Activated T-cell treated with anti-CD3 and anti-CD28 coated beads, Interleukin-2, amount 50 U/mL, for 24 hours (primary cell): ENCODE measurements at regions not wholly inside any gene's neighbourhood (a gene's known extent, or its start where the extent isn't known, plus 50 kb on each side); places are given as distances from the start of the nearest gene placed in this dataset.
A peak's percentile ranks its signal among the peaks of the same experiment; 100 is the strongest.

Experiments used
- DNase-seq: peaks from one replicate; pipeline ENCODE4 v3.0.0-alpha.2; 2020
- H3K27ac Mint-ChIP-seq: 2 replicates; pipeline ENCODE4 v1.8.0; 2020; ENCODE audit warnings: mild to moderate bottlenecking, mixed read lengths
- H3K27me3 Mint-ChIP-seq: 2 replicates; pipeline ENCODE4 v1.8.0; 2020; ENCODE audit warnings: mixed read lengths
- H3K36me3 Mint-ChIP-seq: 2 replicates; pipeline ENCODE4 v1.8.0; 2020; ENCODE audit warnings: low read depth, mixed read lengths
- H3K4me1 Mint-ChIP-seq: 2 replicates; pipeline ENCODE4 v1.8.0; 2020; ENCODE audit warnings: low read depth, mixed read lengths
- H3K4me3 Mint-ChIP-seq: 2 replicates; pipeline ENCODE4 v1.8.0; 2020; ENCODE audit warnings: mild to moderate bottlenecking, moderate library complexity, mixed read lengths
- H3K9me3 Mint-ChIP-seq: 2 replicates; pipeline ENCODE4 v1.8.0; 2020; ENCODE audit warnings: mixed read lengths

- no peaks in the 10 kb centered on the region for H3K27me3 Mint-ChIP-seq
- DNase-seq = no peak
- no peaks in the 10 kb centered on the region for H3K36me3 Mint-ChIP-seq
- H3K9me3 Mint-ChIP-seq = peaks cover 2% of the 10 kb centered on the region
- H3K4me3 Mint-ChIP-seq = no peak overlapping the region
- peaks cover 82% of the 10 kb centered on the region for H3K4me1 Mint-ChIP-seq
- peak overlapping the region; percentile 73 for H3K27ac Mint-ChIP-seq
These were observed 107.1 kb upstream of the BACH2 start for GRCh38 chr6:90403489-90404381.

GRCh38 chr6:90402831-90403192 lies 106.2 kb upstream of the BACH2 start:
- H3K4me3 Mint-ChIP-seq = no peak overlapping the region

GRCh38 chr6:90401933-90402830 lies 105.5 kb upstream of the BACH2 start:
- peaks cover 91% of the 10 kb centered on the region for H3K4me1 Mint-ChIP-seq
- peaks cover 2% of the 10 kb centered on the region for H3K9me3 Mint-ChIP-seq
- H3K36me3 Mint-ChIP-seq = no peaks in the 10 kb centered on the region
- peak overlapping the region; percentile 32 for H3K4me3 Mint-ChIP-seq
- no peaks in the 10 kb centered on the region for H3K27me3 Mint-ChIP-seq
- H3K27ac Mint-ChIP-seq = peak overlapping the region; percentile 90
- peak; percentile 63 for DNase-seq

More at GRCh38 chr6:90402831-90403192, 106.2 kb upstream of the BACH2 start:
- peaks cover 2% of the 10 kb centered on the region for H3K9me3 Mint-ChIP-seq
- DNase-seq = no peak
- no peaks in the 10 kb centered on the region for H3K27me3 Mint-ChIP-seq
- H3K36me3 Mint-ChIP-seq = no peaks in the 10 kb centered on the region
- peak overlapping the region; percentile 90 for H3K27ac Mint-ChIP-seq
- peaks cover 91% of the 10 kb centered on the region for H3K4me1 Mint-ChIP-seq

GRCh38 chr6:90399970-90400369 lies 103.3 kb upstream of the BACH2 start:
- no peaks in the 10 kb centered on the region for H3K27me3 Mint-ChIP-seq
- peaks cover 2% of the 10 kb centered on the region for H3K9me3 Mint-ChIP-seq
- no peaks in the 10 kb centered on the region for H3K36me3 Mint-ChIP-seq
- peaks cover 94% of the 10 kb centered on the region for H3K4me1 Mint-ChIP-seq
- no peak for DNase-seq
- H3K4me3 Mint-ChIP-seq = peak overlapping the region; percentile 64
- peak overlapping the region; percentile 99 for H3K27ac Mint-ChIP-seq

- peak overlapping the region; percentile 64 for H3K4me3 Mint-ChIP-seq
- H3K27me3 Mint-ChIP-seq = no peaks in the 10 kb centered on the region
- DNase-seq = peak; percentile 80
- peak overlapping the region; percentile 99 for H3K27ac Mint-ChIP-seq
- no peaks in the 10 kb centered on the region for H3K36me3 Mint-ChIP-seq
- peaks cover 2% of the 10 kb centered on the region for H3K9me3 Mint-ChIP-seq
- H3K4me1 Mint-ChIP-seq = peaks cover 94% of the 10 kb centered on the region
These were observed 101.5 kb upstream of the BACH2 start for GRCh38 chr6:90397929-90398674.

- peak overlapping the region; percentile 37 for H3K4me3 Mint-ChIP-seq
- H3K9me3 Mint-ChIP-seq = peaks cover 2% of the 10 kb centered on the region
- no peaks in the 10 kb centered on the region for H3K36me3 Mint-ChIP-seq
- H3K27me3 Mint-ChIP-seq = no peaks in the 10 kb centered on the region
- H3K4me1 Mint-ChIP-seq = peaks cover 91% of the 10 kb centered on the region
- DNase-seq = no peak
- H3K27ac Mint-ChIP-seq = peak overlapping the region; percentile 99
These were observed 100.4 kb upstream of the BACH2 start for GRCh38 chr6:90397047-90397446.

GRCh38 chr6:90393232-90393884 lies 96.7 kb upstream of the BACH2 start:
- no peak overlapping the region for H3K4me3 Mint-ChIP-seq

GRCh38 chr6:90390379-90390778 lies 93.7 kb upstream of the BACH2 start:
- Mint-ChIP-seq H3K36me3 (no peaks in the 10 kb centered on the region), H3K9me3 (no peaks in the 10 kb centered on the region), H3K4me3 (no peak overlapping the region), H3K27me3 (no peaks in the 10 kb centered on the region), H3K4me1 (peaks cover 64% of the 10 kb centered on the region), H3K27ac (no peak overlapping the region)
- no peak for DNase-seq

More at GRCh38 chr6:90393232-90393884, 96.7 kb upstream of the BACH2 start:
- H3K4me1 Mint-ChIP-seq = peaks cover 79% of the 10 kb centered on the region
- DNase-seq = peak; percentile 73
- H3K27ac Mint-ChIP-seq = peak overlapping the region; percentile 67
- no peaks in the 10 kb centered on the region for H3K9me3 Mint-ChIP-seq
- H3K27me3 Mint-ChIP-seq = no peaks in the 10 kb centered on the region
- H3K36me3 Mint-ChIP-seq = no peaks in the 10 kb centered on the region

- Mint-ChIP-seq H3K36me3 (no peaks in the 10 kb centered on the region), H3K4me1 (peaks cover 64% of the 10 kb centered on the region), H3K9me3 (no peaks in the 10 kb centered on the region), H3K27me3 (no peaks in the 10 kb centered on the region), H3K27ac (peak overlapping the region; percentile 32), H3K4me3 (no peak overlapping the region)
- DNase-seq = no peak
These were observed 91.8 kb upstream of the BACH2 start for GRCh38 chr6:90388395-90388794.

- Mint-ChIP-seq H3K36me3 (no peaks in the 10 kb centered on the region), H3K4me3 (no peak overlapping the region), H3K27ac (peak overlapping the region; percentile 32), H3K27me3 (no peaks in the 10 kb centered on the region), H3K9me3 (no peaks in the 10 kb centered on the region), H3K4me1 (peaks cover 63% of the 10 kb centered on the region)
- DNase-seq = no peak
These were observed 91.2 kb upstream of the BACH2 start for GRCh38 chr6:90387826-90388225.

- Mint-ChIP-seq H3K4me1 (peaks cover 66% of the 10 kb centered on the region), H3K27me3 (no peaks in the 10 kb centered on the region), H3K36me3 (no peaks in the 10 kb centered on the region), H3K9me3 (no peaks in the 10 kb centered on the region), H3K27ac (peak overlapping the region; percentile 12), H3K4me3 (no peak overlapping the region)
- no peak for DNase-seq
These were observed 90.7 kb upstream of the BACH2 start for GRCh38 chr6:90387383-90387775.

- H3K4me1 Mint-ChIP-seq = peaks cover 68% of the 10 kb centered on the region
- H3K36me3 Mint-ChIP-seq = no peaks in the 10 kb centered on the region
- H3K27ac Mint-ChIP-seq = no peak overlapping the region
- DNase-seq = no peak
- H3K27me3 Mint-ChIP-seq = no peaks in the 10 kb centered on the region
- H3K9me3 Mint-ChIP-seq = no peaks in the 10 kb centered on the region
- no peak overlapping the region for H3K4me3 Mint-ChIP-seq
These were observed 90.0 kb upstream of the BACH2 start for GRCh38 chr6:90386399-90387382.

- Mint-ChIP-seq H3K4me3 (no peak overlapping the region), H3K4me1 (peaks cover 66% of the 10 kb centered on the region), H3K27ac (no peak overlapping the region), H3K27me3 (no peaks in the 10 kb centered on the region), H3K36me3 (no peaks in the 10 kb centered on the region), H3K9me3 (no peaks in the 10 kb centered on the region)
- DNase-seq = no peak
These were observed 89.2 kb upstream of the BACH2 start for GRCh38 chr6:90385759-90386313.
